SK-N-DZ (cell line): ENCODE measurements at regions not wholly inside any gene's neighbourhood (a gene's known extent, or its start where the extent isn't known, plus 50 kb on each side); places are given as distances from the start of the nearest gene placed in this dataset.
"Not testable (repeated sequence)": the region's sequence is repeated elsewhere in the genome, so short reads cannot be mapped to it uniquely, and the experiment has no call there.

ENCODE experiments used
- DNase-seq: peaks from one replicate; pipeline ENCODE4 v3.0.0-alpha.2; 2015; ENCODE audit warnings: low spot score

DNA sequence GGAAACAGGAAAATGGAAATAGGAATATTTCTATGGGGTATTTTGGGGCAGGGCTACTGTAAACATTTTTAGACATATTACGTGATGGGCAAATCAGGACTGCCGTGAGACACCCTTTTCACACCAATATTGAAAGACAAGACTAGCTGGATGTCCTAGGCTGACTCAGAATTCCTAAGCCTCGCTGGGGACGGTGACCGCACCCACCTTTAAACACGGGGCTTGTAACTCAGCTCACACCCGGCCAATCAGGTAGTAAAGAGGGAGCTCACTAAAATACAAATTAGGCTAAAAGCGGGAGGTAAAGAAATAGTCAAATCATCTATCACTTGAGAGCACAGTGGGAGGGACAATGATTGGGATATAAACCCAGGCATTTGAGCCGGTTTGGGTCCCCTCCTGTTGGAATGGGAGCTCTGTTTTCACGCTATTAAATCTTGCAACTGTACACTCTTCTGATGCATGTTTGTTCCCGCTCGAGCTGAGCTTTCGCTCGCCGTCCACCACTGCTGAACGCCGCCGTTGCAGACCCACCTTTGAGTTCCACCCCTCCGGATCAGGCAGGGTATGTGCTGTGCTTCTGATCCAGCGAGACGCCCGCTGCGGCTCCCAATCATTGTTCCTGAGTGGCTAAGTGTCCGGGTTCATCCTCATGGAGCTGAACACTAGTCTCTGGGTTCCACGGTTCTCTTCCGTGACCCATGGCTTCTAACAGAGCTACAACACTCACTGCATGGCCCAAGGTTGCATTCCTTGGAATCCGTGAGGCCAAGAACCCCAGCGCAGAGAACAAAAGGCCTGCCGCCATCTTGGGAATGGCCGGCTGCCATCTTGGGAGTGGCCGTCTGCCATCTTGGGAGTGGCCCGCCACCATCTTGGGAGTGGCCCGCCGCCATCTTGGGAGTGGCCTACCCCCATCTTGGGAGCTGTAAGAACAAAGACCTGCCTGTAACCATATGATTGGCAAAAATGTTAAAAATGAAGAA lies 152.6 kb downstream of the CRLF2 start:
- DNase-seq, result no peak

DNA sequence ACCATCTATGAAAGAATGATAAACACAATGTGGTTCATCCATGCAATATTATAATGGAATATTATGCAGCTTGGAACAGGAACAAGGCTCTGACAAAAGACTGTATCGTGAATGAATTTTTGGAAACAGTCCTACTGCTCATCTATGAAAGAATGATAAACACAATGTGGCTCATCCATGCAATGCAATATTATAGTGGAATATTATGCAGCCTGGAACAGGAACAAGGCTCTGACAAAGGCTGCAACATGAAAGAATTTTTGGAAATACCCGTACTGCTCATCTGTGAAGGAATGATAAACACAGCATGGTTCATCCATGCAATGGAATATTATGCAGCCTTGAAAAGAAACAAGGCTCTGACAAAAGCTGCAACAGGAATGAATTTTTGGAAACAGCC lies 158.8 kb downstream of the CRLF2 start:
- not testable (repeated sequence) for DNase-seq

DNA sequence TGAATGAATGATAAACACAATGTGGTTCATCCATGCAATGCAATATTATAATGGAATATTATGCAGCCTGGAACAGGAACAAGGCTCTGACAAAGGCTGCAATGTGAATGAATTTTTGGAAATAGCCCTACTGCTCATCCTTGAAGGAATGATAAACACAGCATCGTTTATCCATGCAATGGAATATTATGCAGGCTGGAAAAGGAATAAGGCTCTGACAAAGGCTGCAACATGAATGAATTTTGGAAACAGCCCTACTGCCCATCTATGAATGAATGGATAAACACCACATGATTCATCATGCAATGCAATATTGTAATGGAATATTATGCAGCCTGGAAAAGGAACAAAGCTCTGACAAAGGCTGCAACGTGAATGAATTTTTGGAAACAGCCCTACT lies 159.4 kb downstream of the CRLF2 start:
- DNase-seq, result no peak

DNA sequence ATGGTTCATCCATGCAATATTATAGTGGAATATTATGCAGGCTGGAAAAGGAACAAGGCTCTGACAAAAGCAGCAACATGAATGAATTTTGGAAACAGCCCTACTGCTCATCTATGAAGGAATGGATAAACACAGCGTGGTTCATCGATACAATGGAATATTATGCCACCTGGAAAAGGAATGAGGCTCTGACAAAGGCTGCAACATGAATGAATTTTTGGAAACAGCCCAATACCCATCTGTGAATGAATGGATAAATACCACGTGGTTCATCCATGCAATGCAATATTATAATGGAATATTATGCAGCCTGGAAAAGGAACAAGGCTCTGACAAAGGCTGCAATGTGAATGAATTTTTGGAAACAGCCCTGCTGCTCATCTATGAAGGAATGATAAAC lies 160.4 kb downstream of the CRLF2 start:
- no peak for DNase-seq

DNA sequence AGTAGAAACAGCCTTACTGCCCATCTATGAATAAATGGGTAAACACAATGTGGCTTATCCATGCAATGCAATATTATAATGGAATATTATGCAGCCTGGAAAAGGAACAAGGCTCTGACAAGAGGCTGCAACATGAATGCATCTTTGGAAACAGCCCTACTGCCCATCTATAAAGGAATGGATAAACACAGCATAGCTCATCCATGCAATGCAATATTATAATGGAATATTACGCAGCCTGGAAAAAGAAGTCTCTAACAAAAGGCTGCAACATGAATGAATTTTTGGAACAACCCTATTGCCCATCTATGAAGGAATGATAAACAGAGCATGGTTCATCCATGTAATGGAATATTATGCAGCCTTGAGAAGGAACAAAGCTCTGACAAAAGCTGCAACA lies 161.0 kb downstream of the CRLF2 start:
- DNase-seq, result no peak

DNA sequence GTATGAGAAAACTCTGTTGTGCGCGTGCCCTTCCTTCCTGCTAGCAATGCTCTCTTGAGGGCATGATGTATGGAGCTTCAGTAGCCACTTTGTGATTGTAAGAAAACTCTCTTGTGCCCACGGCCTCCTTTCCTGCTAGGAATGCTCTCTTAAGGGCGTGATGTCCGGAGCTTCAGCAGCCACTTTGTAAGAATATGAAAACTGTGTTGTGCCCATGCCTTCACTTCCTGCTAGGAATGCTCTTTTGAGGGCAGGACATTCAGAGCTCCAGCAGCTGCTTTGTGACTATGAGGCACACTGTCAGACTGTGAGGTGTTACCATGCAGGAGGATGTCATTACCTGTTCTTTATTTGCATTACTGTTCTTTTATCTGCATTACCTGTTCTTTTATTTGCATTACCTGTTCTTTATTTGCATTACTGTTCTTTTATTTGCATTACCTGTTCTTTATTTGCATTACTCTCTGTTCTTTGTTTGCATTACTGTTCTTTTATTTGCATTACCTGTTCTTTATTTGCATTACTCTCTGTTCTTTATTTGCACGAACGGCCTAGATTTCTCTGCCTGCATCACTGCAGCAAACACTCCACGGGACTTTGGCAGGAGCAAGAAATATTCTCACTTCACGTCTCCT lies 166.7 kb downstream of the CRLF2 start:
- DNase-seq, result no peak

DNA sequence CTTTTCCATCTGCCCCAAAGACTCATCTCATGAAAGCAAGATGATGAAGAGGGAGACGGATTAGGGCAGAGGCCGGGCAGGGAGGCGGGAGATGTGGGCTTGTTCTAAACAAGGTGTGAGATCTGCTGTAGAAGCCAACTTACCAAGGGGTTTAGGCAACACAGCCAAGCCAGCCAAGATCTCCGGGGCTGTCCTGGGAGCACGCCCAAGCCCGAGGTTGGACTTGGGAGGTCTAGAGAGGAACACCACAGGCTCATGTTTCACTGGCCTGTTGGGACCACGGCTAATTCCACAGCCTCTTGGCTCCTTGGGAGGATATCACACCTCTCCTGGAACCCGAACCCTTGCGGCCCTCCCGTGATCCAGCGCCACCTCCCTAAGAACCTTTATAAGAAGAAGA lies 171.4 kb downstream of the CRLF2 start:
- no peak for DNase-seq

DNA sequence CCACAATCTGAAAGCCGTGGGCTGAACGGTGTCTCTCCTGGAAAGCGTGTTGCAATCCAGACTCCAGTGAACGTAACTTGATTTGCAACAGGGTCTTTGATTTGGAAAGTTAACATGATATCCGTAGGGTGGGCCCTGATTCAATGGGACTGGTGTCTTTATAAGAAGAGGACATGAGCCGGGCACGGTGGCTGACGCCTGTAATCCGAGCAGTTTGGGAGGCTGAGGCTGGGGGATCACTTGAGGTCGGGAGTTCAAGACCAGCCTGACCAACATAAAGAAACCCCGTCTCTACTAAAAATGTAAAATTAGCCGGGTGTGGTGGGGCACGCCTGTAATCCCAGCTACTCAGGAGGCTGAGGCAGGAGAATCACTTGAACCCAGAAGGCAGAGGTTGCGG lies 176.5 kb downstream of the CRLF2 start:
- DNase-seq, result not testable (repeated sequence)

DNA sequence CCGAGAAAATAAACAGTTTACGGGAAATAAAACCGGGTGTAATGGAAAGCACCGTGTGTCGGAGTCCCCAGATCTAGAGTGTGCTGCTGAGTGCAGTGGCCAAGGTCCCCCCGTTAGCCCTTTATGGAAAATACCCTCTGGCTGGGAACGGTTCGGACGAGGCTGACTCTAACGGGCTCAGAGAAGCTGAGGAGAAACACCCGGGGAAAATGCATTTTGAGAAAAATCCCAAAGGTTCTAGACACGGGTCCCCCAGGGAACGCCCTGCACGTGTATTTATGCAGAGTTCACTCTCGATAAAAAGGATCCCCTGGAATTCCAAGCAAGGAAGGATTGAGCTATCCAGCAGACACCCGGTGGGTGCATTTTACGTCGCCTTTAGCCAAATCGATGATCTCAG lies 177.2 kb downstream of the CRLF2 start:
- DNase-seq, result no peak

DNA sequence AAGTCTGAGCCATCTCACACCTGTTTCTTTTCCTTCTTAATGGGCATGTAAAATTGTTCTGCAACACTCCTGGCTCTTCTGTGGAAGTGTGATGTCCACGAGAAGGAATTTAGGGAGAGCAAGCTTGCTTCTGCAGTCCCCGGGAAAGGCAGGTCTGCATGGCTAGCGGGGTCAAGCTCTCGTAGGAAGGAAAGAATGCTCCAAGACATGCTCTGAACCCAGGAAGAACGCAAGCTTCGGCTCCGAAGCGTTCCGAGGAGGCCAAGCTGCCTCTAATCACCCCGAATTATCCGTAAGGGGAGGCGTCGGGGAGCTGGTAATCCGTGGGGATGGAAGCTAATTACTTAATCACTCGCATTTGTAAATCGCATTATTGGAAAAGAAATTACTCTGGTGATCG lies 177.7 kb downstream of the CRLF2 start:
- DNase-seq, result no peak

DNA sequence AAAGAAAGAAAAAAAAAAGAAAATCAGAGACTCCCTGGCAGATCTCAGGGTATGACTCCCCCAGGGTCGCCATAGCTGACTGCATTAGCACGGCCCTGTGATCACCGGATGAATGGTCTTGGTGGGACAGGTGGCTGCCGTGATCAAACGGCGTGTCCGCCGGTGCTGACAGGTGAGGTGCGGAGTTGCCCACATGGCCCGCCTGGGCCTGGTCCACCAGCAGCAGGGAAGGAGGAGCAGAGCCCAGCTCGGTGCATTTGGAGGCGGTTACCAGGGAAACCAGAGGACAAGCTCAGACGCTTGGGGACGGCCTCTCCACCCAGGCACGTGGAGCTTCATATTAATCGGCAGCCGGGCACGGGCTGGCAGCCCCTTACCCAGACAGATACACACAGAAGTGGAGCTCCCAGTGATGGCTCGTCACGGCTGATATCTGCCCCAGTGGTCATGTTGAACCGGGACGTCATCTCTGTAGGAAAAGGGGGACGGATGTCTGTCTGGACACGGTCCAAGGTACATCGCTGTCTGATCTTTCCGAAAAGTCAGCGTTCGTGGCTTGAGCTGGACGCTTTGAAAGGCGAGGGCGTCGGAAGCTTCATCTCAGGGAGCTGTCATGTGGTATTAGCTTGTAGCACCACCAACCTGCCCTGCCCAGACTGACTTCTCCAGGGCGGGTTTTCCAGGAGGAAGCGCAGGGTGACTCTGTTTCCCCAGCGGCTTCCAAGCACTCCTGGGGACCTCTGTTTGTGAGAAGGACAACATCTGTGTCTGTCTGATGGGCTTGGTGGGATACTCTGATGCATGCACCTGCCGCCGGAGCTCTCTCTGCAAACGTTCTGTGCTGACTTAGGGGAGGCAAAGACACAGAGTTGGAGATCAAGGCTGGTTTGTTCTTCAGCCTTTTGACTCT lies 180.7 kb downstream of the CRLF2 start:
- no peak for DNase-seq

DNA sequence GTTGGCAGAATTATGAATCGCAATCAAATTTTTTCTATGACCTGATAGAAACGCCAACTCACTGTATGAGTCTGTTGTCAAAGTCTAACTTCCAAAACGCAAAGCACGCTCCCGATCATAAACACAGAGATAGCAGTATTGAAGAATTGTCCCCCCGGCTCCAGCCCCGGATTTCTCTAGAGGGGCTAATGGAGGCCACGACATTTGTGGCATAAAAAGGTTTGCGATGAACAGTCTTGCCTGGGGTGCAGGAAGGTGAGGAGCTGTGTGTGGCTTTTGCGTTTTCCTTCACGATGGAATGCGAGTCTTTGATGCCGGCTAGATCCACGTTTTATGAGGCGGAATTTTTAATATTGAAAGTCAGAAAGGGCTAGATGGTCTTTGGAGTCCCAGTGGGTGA lies 183.0 kb downstream of the CRLF2 start:
- DNase-seq, result no peak

DNA sequence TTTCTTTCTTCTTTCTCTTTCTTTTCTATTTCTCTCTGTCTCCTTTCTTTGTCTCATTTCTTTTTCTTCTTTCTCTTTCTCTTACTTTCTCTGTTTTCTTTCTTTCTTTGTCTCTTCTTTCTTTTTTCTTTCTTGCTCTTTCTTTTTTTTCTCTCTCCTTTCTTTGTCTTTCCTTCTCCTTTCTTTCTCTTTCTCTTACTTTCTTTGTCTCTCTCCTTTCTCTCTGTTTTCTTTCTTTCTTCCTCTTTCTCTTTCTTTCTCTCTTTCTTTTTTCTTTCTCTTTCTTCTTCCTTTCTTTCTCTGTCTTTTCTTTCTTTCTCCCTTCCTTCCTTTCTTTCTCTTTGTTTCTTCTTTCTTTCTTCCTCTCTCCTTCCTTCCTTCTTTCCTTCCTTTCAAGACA lies 184.8 kb downstream of the CRLF2 start:
- DNase-seq, result no peak

DNA sequence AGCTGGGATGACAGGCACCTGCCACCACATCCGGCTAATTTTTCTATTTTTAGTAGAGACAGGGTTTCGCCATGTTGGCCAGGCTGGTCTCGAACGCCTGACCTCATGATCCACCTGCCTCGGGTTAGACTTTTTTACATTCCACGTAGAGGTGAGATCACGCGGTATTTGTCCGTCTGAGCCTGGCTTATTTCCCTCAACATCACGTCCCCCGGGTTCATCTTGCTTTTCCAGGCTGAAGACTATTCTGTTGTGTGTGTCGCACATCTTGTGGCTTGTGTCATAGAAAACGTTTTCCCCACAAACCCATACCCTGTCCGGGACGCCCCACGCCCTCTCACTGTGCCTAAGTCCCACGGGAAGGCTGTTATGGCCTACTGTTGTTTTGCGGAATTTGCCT lies 185.3 kb downstream of the CRLF2 start:
- no peak for DNase-seq

DNA sequence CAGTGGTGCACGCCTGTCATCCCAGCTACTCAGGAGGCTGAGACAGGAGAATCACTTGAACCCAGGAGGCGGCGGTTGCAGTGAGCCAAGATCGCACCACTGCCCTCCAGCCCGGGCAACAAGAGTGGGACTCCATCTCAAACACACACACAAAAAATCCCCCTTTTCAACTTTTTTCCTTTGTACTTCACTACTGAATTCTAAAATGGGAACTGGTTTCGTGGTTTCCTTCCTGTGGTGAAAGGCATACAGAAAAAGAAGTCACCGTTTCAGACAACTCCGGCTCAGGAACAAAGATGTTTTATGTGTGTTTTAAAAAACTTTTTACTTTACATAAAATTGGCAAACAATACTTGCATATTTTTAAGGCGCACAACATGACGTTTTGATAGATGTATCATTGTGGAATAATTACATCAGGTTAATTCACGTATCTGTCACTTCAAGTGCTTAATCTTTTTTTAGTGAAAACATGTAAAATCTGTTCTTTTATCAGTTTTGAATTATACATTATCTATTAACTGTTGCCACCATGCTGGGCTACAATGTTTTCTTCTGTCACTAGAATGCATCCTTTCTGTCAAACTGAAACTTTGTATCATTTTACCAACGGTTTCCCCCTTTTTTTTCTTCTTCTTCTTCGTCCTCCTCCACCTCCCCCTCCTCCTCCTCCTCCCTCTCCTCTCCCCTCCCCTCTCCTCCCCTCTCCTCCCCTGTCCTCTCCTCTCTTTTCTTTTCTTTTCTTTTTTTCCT lies 186.0 kb downstream of the CRLF2 start:
- DNase-seq, result no peak

DNA sequence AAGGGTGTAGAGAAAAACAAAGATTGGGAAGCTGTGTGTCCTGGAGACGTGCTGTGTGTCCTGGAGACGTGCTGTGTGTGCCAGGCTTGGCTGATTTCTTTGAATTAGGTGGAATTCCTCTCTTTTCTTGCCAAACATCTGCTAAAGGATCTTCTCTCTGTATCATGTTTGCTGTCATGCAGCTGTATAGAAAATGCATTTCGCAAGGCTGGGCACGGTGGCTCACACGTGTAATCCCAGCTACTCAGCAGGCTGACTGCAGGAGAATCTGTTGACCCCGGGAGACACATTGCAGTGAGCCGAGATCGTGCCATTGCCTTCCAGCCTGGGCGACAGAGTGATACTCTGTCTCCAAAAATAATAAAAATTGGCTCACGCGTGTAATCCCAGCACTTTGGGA lies 187.0 kb downstream of the CRLF2 start:
- DNase-seq, result no peak

DNA sequence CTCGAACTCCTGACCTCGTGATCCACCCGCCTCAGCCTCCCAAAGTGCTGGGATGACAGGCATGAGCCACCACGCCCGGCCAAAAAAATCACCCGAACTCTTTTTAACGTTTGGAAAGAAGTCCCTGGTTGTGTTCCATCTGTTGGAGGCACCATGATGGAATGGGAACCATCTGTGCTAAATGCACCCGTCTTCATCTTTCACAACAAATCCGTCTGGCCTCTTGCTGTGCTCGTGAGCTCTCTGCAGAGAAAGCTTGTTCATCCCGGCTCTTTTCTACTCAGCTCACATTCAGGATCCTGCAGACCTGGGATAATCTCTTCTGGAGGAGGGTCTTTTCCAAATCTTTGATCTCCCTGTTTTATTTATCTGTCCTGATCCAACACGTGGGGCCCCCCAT lies 188.8 kb downstream of the CRLF2 start:
- no peak for DNase-seq

DNA sequence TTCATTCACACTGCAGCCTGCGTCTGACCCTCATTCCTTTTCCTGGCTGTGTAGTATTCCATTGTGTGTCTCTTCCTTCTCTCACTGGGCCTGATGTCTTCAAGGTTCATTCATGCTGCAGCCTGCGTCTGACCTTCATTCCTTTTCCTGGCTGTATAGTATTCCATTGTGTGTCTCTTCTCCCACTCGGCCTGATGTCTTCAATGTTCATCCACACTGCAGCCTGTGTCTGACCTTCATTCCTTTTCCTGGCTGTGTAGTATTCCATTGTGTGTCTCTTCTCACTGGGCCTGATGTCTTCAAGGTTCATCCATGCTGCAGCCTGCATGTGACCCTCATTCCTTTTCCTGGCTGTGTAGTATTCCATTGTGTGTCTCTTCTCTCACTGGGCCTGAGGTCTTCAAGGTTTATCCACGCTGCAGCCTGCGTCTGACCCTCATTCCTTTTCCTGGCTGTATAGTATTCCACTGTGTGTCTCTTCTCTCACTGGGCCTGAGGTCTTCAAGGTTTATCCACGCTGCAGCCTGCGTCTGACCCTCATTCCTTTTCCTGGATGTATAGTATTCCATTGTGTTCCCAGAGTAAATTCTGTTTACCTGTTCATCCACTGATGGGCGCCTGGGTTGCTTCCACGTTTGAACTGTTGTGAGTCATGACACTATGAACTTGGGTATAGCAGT lies 191.0 kb downstream of the CRLF2 start:
- DNase-seq, result not testable (repeated sequence)

DNA sequence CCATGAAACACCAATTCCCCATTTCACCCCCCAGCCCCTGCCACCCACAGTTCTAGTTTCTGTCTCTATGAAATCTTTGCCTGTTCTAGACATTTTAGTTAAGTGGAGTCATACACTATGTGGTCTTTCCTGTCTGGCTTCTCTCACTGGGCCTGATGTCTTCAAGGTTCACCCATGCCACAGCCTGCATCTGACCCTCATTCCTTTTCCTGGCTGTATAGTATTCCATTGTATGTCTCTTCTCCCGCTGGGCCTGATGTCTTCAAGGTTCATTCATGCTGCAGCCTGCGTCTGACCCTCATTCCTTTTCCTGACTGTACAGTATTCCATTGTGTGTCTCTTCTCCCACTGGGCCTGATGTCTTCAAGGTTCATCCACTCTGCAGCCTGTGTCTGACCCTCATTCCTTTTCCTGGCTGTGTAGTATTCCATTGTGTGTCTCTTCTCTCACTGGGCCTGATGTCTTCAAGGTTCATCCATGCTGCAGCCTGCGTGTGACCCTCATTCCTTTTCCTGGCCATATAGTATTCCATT lies 191.7 kb downstream of the CRLF2 start:
- no peak for DNase-seq

DNA sequence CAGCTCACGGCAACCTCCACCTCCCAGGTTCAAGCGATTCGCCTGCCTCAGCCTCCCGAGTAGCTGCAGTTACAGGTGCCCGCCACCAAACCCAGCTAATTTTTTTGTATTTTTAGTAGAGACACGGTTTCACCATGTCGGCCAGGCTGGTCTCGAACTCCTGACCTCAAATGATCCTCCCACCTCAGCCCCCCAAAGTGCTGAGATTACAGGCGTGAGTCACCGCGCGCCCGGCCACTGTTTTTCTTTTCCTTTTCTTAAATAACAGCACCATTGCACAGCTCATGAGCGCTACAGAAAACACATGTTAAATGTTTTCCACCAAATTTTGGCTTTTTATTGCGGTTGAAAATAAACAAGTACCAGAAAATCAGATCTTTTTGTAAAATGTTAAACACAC lies 195.5 kb downstream of the CRLF2 start:
- DNase-seq, result not testable (repeated sequence)
